Keratinocyte (primary cell): ENCODE measurements at regions not wholly inside any gene's neighbourhood (a gene's known extent, or its start where the extent isn't known, plus 50 kb on each side); places are given as distances from the start of the nearest gene placed in this dataset.

Source experiments
- DNase-seq: peaks from one replicate; pipeline ENCODE4 v3.0.0-alpha.2; 2011; ENCODE audit warnings: low read depth, missing footprints, low spot score
- FAIRE-seq: peaks from 2 replicates; lab custom pipeline; 2011; peaks lifted over from hg19 to GRCh38; lab: Jason Lieb, UNC
- H2AFZ ChIP-seq: 2 replicates; pipeline ENCODE4 v1.6.0; 2012; ENCODE audit warnings: low read length, control low read depth, inconsistent platforms; ENCODE audit not compliant: control insufficient read depth
- H3K27ac ChIP-seq: 2 replicates; pipeline ENCODE4 v1.5.1; 2011; ENCODE audit warnings: low read length; ENCODE audit not compliant: control insufficient read depth, insufficient read depth
- H3K27me3 ChIP-seq: 3 replicates; pipeline ENCODE4 v1.6.0; 2011; ENCODE audit warnings: low read length; ENCODE audit not compliant: control insufficient read depth, insufficient read depth; ENCODE audit errors: extremely low read depth
- H3K36me3 ChIP-seq, 2 experiments: 2 replicates in 1 of 2; 3 replicates in 1 of 2; pipeline ENCODE4 v1.5.1; 2011; ENCODE audit warnings: low read length in 2 of 2, mild to moderate bottlenecking in 1 of 2; ENCODE audit not compliant: control insufficient read depth in 2 of 2, insufficient read depth in 2 of 2; ENCODE audit errors: extremely low read depth in 1 of 2
- H3K4me1 ChIP-seq: 3 replicates; pipeline ENCODE4 v1.5.1; 2011; ENCODE audit warnings: low read length; ENCODE audit not compliant: control insufficient read depth, insufficient read depth; ENCODE audit errors: extremely low read depth
- H3K4me2 ChIP-seq: 3 replicates; pipeline ENCODE4 v1.6.0; 2011; ENCODE audit warnings: low read depth, low read length; ENCODE audit not compliant: control insufficient read depth, insufficient read depth; ENCODE audit errors: extremely low read depth
- H3K4me3 ChIP-seq, 3 experiments: fragments of 200-600 bp in 1 of 3; sonication (generic) in 1 of 3; 2 replicates in 2 of 3; 3 replicates in 1 of 3; pipeline ENCODE4 v1.5.1; 2011 to 2016; ENCODE audit warnings: low read length in 3 of 3, mild to moderate bottlenecking in 3 of 3, control low read depth in 2 of 3, inconsistent platforms in 1 of 3, low read depth in 1 of 3, mixed read lengths in 1 of 3, mixed run types in 1 of 3, moderate library complexity in 1 of 3; ENCODE audit not compliant: control insufficient read depth in 2 of 3, insufficient read depth in 2 of 3; ENCODE audit errors: extremely low read depth in 1 of 3
- H3K79me2 ChIP-seq: 2 replicates; pipeline ENCODE4 v1.6.0; 2012; ENCODE audit warnings: low read length; ENCODE audit not compliant: control insufficient read depth, insufficient read depth
- H3K9ac ChIP-seq: 3 replicates; pipeline ENCODE4 v1.6.0; 2011; ENCODE audit warnings: low read length; ENCODE audit not compliant: control insufficient read depth, insufficient read depth; ENCODE audit errors: extremely low read depth
- H3K9me1 ChIP-seq: 3 replicates; pipeline ENCODE4 v1.6.0; 2011; ENCODE audit warnings: low read length; ENCODE audit not compliant: control insufficient read depth, insufficient read depth; ENCODE audit errors: extremely low read depth
- H3K9me3 ChIP-seq: 2 replicates; pipeline ENCODE4 v1.5.1; 2012; ENCODE audit warnings: low read depth, low read length; ENCODE audit not compliant: control insufficient read depth
- H4K20me1 ChIP-seq: 3 replicates; pipeline ENCODE4 v1.6.0; 2011; ENCODE audit warnings: low read length; ENCODE audit not compliant: control insufficient read depth, insufficient read depth; ENCODE audit errors: extremely low read depth
- CTCF ChIP-seq, 3 experiments: IDR thresholded peaks in 1 of 3; conservative IDR thresholded peaks in 1 of 3; optimal IDR thresholded peaks in 1 of 3; 2 replicates in 2 of 3; 3 replicates in 1 of 3; pipeline versions ENCODE3 to v1.5.1; 2011; ENCODE audit warnings: low read length in 3 of 3, mild to moderate bottlenecking in 3 of 3, moderate library complexity in 2 of 3, control low read depth in 1 of 3, inconsistent platforms in 1 of 3; ENCODE audit not compliant: insufficient read depth in 2 of 3; ENCODE audit errors: extremely low read depth in 1 of 3
- EZH2 ChIP-seq: IDR thresholded peaks from one replicate; pipeline ENCODE4 v1.6.1; 2012; ENCODE audit warnings: inconsistent platforms, mild to moderate bottlenecking, low read length, moderate library complexity
- dilution Hi-C: fragments of 300-500 bp; cut with MboI; formaldehyde crosslinking; loops from one replicate; pipeline ENCODE4 v1.7.0; 2020; ENCODE audit warnings: low sequenced_read_pairs; ENCODE audit not compliant: extremely low pct_ligation_motif_present

- TF ChIP-seq CTCF (optimal IDR thresholded peaks at IDR 0.05 in 1 of 3, IDR thresholded peaks at IDR 0.05 in 1 of 3, conservative IDR thresholded peaks at IDR 0.05 in 1 of 3; ENCODE audit: extremely low read depth in 1 of 3, insufficient read depth in 2 of 3, low read length in 3 of 3) (no peak), EZH2 (no peak)
Observed at GRCh38 chr4:32290102-32290501, 1569.9 kb downstream of the PCDH7 start.

GRCh38 chr4:32318926-32319325 lies 1598.8 kb downstream of the PCDH7 start:
- DNase-seq (no peak), FAIRE-seq (no peak)
- Histone ChIP-seq H3K9me3 (peaks cover 2% of the 10 kb centered on the region), H3K36me3 (no peaks in the 10 kb centered on the region), H3K27ac (no peak overlapping the region), H3K4me1 (no peaks in the 10 kb centered on the region), H3K27me3 (no peaks in the 10 kb centered on the region), H3K4me2 (no peak overlapping the region), H3K9me1 (no peaks in the 10 kb centered on the region), H4K20me1 (no peaks in the 10 kb centered on the region), H3K4me3 (no peak overlapping the region), H2AFZ (no peak overlapping the region), H3K9ac (no peak overlapping the region), H3K79me2 (no peaks in the 10 kb centered on the region)
- dilution Hi-C loops: no loop called here
- TF ChIP-seq CTCF (optimal IDR thresholded peaks at IDR 0.05 in 1 of 3, IDR thresholded peaks at IDR 0.05 in 1 of 3, conservative IDR thresholded peaks at IDR 0.05 in 1 of 3; ENCODE audit: extremely low read depth in 1 of 3, insufficient read depth in 2 of 3, low read length in 3 of 3) (no peak), EZH2 (no peak)

More at GRCh38 chr4:32290102-32290501, 1569.9 kb downstream of the PCDH7 start:
- Histone ChIP-seq H3K9me1 (no peaks in the 10 kb centered on the region), H3K9me3 (no peaks in the 10 kb centered on the region), H3K4me3 (no peak overlapping the region), H3K4me2 (no peak overlapping the region), H3K79me2 (no peaks in the 10 kb centered on the region), H4K20me1 (no peaks in the 10 kb centered on the region), H3K9ac (no peak overlapping the region), H3K27me3 (no peaks in the 10 kb centered on the region), H3K4me1 (no peaks in the 10 kb centered on the region), H3K27ac (no peak overlapping the region), H2AFZ (no peak overlapping the region), H3K36me3 (no peaks in the 10 kb centered on the region)
- DNase-seq (no peak), FAIRE-seq (no peak)
- dilution Hi-C loops: no loop called here
